ENCODE measurements at regions not wholly inside any gene's neighbourhood (a gene's known extent, or its start where the extent isn't known, plus 50 kb on each side); places are given as distances from the start of the nearest gene placed in this dataset.

- H3K4me1 ChIP-seq = peaks cover 0 to 34% (median 10%) of the 10 kb centered on the region in 12 donors
- peak overlapping the region in 11 of 12 donors; percentile 24 to 76 (median 50) for H3K27ac ChIP-seq
- no peaks in the 10 kb centered on the region for H3K27me3 ChIP-seq
- ATAC-seq (peak; percentile 92 to 96 (median 93)), DNase-seq (peak in 4 of 5 donors; percentile 37 to 66 (median 51))
- intact Hi-C loops (cut with DNase I) = no loop called here
- no peaks in the 10 kb centered on the region for H3K9me3 ChIP-seq
- no peak for TF ChIP-seq CTCF (IDR thresholded peaks at IDR 0.05)
- no peak for TF ChIP-seq POLR2A (IDR thresholded peaks at IDR 0.05)
- WGBS, 4 donors = 45 to 69% (median 56%) methylated on average over 5 of the region's 5 CpGs
- no peaks in the 10 kb centered on the region for H3K36me3 ChIP-seq
- H3K4me3 ChIP-seq = no peak overlapping the region
Measured at GRCh38 chr15:62432702-62433398, 267.8 kb upstream of the C2CD4B start.

DNA sequence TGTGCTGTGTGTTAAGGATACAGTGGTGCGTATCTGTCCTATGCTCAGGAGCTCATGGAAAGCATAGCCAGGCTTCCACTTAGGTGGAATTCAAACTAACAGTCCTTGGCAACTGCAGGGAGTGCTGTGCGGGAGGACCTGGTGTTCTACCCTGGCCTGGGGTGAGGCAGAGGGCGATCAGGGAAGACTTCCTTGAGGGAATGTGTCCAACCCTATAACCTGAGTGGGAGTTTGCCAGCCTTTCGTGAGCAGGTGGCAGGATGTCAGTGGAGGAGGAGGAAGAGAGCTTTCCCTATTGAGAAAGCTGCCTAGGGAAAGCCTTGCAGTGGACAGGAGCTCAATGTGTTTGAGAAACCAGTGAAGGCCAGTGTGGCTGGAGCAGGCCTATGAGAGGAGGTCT is 271.1 kb upstream of the C2CD4B start:
- H3K36me3 ChIP-seq = no peaks in the 10 kb centered on the region
- TF ChIP-seq CTCF (IDR thresholded peaks at IDR 0.05) = no peak
- no peak for TF ChIP-seq POLR2A (IDR thresholded peaks at IDR 0.05)
- no peaks in the 10 kb centered on the region for H3K27me3 ChIP-seq
- WGBS, 4 donors = 72 to 85% (median 79%) methylated on average over 4 of the region's 4 CpGs
- ATAC-seq = no peak
- DNase-seq = no peak
- H3K27ac ChIP-seq = no peak overlapping the region
- H3K9me3 ChIP-seq = no peaks in the 10 kb centered on the region
- intact Hi-C loops (cut with DNase I) = no loop called here
- no peak overlapping the region for H3K4me3 ChIP-seq
- peaks cover 0 to 53% (median 13%) of the 10 kb centered on the region in 12 donors for H3K4me1 ChIP-seq

- 81 to 98% (median 93%) methylated on average over 2 of the region's 2 CpGs for WGBS, 4 donors
- DNase-seq (no peak), ATAC-seq (no peak)
- Histone ChIP-seq H3K27me3 (no peaks in the 10 kb centered on the region), H3K27ac (no peak overlapping the region), H3K4me3 (no peak overlapping the region), H3K36me3 (no peaks in the 10 kb centered on the region), H3K4me1 (peaks cover 0 to 40% (median 11%) of the 10 kb centered on the region in 12 donors), H3K9me3 (no peaks in the 10 kb centered on the region)
- intact Hi-C loops (cut with DNase I) = no loop called here
- TF ChIP-seq CTCF (IDR thresholded peaks at IDR 0.05) = no peak
Measured at GRCh38 chr15:62437753-62438152, 272.7 kb upstream of the C2CD4B start.

DNA sequence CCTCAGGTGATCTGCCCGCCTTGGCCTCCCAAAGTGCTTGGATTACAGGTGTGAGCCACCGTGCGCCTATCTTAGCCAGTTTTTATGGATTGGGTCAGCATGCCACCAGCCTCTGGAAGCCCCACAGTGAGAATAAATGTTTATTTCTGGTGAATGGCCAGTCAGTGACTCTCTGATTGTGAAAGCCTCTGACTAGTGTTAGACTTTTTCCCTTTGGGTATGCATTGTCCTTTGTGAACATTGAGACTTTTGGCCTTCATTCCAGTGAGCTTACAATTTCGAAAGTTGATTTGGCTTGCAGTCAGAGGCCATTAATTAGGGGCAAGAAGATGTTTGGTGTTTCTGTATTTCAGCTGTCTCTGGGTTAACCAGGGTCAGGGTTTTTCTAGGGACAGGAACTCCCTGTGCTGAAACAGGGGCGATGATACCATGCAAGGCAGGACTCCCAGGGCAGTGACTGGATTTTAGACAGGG is 274.5 kb upstream of the C2CD4B start:
- intact Hi-C loops (cut with DNase I) = no loop called here
- no peak for TF ChIP-seq POLR2A (IDR thresholded peaks at IDR 0.05)
- no peak for TF ChIP-seq CTCF (IDR thresholded peaks at IDR 0.05)
- H3K9me3 ChIP-seq = no peaks in the 10 kb centered on the region
- H3K4me1 ChIP-seq = peaks cover 0 to 43% (median 11%) of the 10 kb centered on the region in 12 donors
- DNase-seq (no peak), ATAC-seq (peak in 1 of 4 donors; percentile 23)
- peak overlapping the region in 2 of 12 donors; percentile 6 to 44 for H3K27ac ChIP-seq
- WGBS, 4 donors = 75 to 88% (median 83%) methylated on average over 5 of the region's 5 CpGs
- no peaks in the 10 kb centered on the region for H3K27me3 ChIP-seq
- H3K36me3 ChIP-seq = no peaks in the 10 kb centered on the region
- H3K4me3 ChIP-seq = no peak overlapping the region

All from heart left ventricle (tissue), 16 donors.